Liver (tissue), 8 donors: ENCODE measurements at regions not wholly inside any gene's neighbourhood (a gene's known extent, or its start where the extent isn't known, plus 50 kb on each side); places are given as distances from the start of the nearest gene placed in this dataset.
"Not testable (repeated sequence)": the region's sequence is repeated elsewhere in the genome, so short reads cannot be mapped to it uniquely, and the experiment has no call there.

Experiments
- DNase-seq: peaks from one replicate; pipeline ENCODE4 v3.0.0-alpha.2; 2017; ENCODE audit warnings: low spot score
- H3K27ac ChIP-seq, 2 donors: one replicate each; pipeline ENCODE4 v1.7.0; 2013; ENCODE audit warnings: inconsistent platforms in 2 of 2, low read length in 2 of 2, control low read depth in 1 of 2, low read depth in 1 of 2, mild to moderate bottlenecking in 1 of 2
- H3K27me3 ChIP-seq, 4 donors: one replicate each; pipeline versions ENCODE4 v1.6.1 to v1.7.0; 2013; ENCODE audit warnings: low read length in 3 of 4, inconsistent platforms in 1 of 4, mild to moderate bottlenecking in 1 of 4, moderate library complexity in 1 of 4; ENCODE audit not compliant: control insufficient read depth in 4 of 4, insufficient read depth in 4 of 4
- H3K36me3 ChIP-seq, 4 donors: one replicate each; pipeline versions ENCODE4 v1.6.1 to v1.7.0; 2013; ENCODE audit warnings: low read length in 3 of 4, mild to moderate bottlenecking in 3 of 4, low read depth in 1 of 4, moderate library complexity in 1 of 4; ENCODE audit not compliant: control insufficient read depth in 4 of 4, insufficient read depth in 3 of 4
- H3K4me1 ChIP-seq, 4 donors: one replicate each; pipeline versions ENCODE4 v1.6.1 to v1.7.0; 2013; ENCODE audit warnings: low read length in 3 of 4, mild to moderate bottlenecking in 3 of 4, moderate library complexity in 1 of 4; ENCODE audit not compliant: control insufficient read depth in 4 of 4, insufficient read depth in 4 of 4
- H3K4me3 ChIP-seq, 3 donors: one replicate each; pipeline versions ENCODE4 v1.6.1 to v1.7.0; 2013; ENCODE audit warnings: low read length in 3 of 3, control low read depth in 1 of 3, low read depth in 1 of 3, mild to moderate bottlenecking in 1 of 3
- H3K9ac ChIP-seq, 2 donors: one replicate each; pipeline ENCODE4 v1.7.0; 2013; ENCODE audit warnings: low read length in 2 of 2, mild to moderate bottlenecking in 2 of 2, moderate library complexity in 2 of 2, control low read depth in 1 of 2, low read depth in 1 of 2
- H3K9me3 ChIP-seq, 4 donors: one replicate each; pipeline versions ENCODE4 v1.6.1 to v1.7.0; 2013; ENCODE audit warnings: low read length in 3 of 4; ENCODE audit not compliant: control insufficient read depth in 4 of 4
- CTCF ChIP-seq: fragments of 150-350 bp; IDR thresholded peaks from 2 replicates; pipeline ENCODE4 v1.5.1; 2017; ENCODE audit warnings: improper control_type of control experiment, low read depth, low read length; ENCODE audit not compliant: missing input control
- EGR1 ChIP-seq, 2 donors: IDR thresholded peaks; 2 replicates each; pipeline ENCODE4 v1.6.1; 2016 to 2018; ENCODE audit warnings: antibody characterized with exemption in 2 of 2, low read depth in 2 of 2
- FOXA1 ChIP-seq: IDR thresholded peaks from 2 replicates; pipeline ENCODE4 v1.6.1; 2016; ENCODE audit warnings: antibody characterized with exemption
- FOXA2 ChIP-seq: IDR thresholded peaks from 2 replicates; pipeline ENCODE4 v1.6.1; 2016; ENCODE audit warnings: antibody characterized with exemption
- GABPA ChIP-seq, 2 donors: IDR thresholded peaks in 1 of 2; conservative IDR thresholded peaks in 1 of 2; 2 replicates each; pipeline ENCODE4 v1.6.1; 2016; ENCODE audit warnings: antibody characterized with exemption in 2 of 2, mild to moderate bottlenecking in 1 of 2, moderate library complexity in 1 of 2
- HNF4A ChIP-seq, 2 donors: conservative IDR thresholded peaks; 2 replicates each; pipeline ENCODE4 v1.6.1; 2016; ENCODE audit warnings: antibody characterized with exemption in 2 of 2, mild to moderate bottlenecking in 2 of 2
- HNF4G ChIP-seq: IDR thresholded peaks from 2 replicates; pipeline ENCODE4 v1.6.1; 2016; ENCODE audit warnings: antibody characterized with exemption
- JUND ChIP-seq, 2 donors: IDR thresholded peaks; 2 replicates each; pipeline ENCODE4 v1.6.1; 2016; ENCODE audit warnings: antibody characterized with exemption in 2 of 2
- REST ChIP-seq: IDR thresholded peaks from 2 replicates; pipeline ENCODE4 v1.6.1; 2016; ENCODE audit warnings: antibody characterized with exemption, mild to moderate bottlenecking
- RXRA ChIP-seq, 2 donors: IDR thresholded peaks; 2 replicates each; pipeline ENCODE4 v1.6.1; 2017 to 2018; ENCODE audit warnings: antibody characterized with exemption in 2 of 2, mild to moderate bottlenecking in 1 of 2
- SP1 ChIP-seq: IDR thresholded peaks from 2 replicates; pipeline ENCODE4 v1.6.1; 2018; ENCODE audit warnings: antibody characterized with exemption, mild to moderate bottlenecking
- TAF1 ChIP-seq: conservative IDR thresholded peaks from 2 replicates; pipeline ENCODE4 v1.6.1; 2016; ENCODE audit warnings: antibody characterized with exemption, mild to moderate bottlenecking
- YY1 ChIP-seq: IDR thresholded peaks from 2 replicates; pipeline ENCODE4 v1.6.1; 2016; ENCODE audit warnings: antibody characterized with exemption, mild to moderate bottlenecking
- WGBS: extraction: QIAGEN DNeasy Blood & Tissue Kit; methylation state at CpG from one replicate; pipeline ENCODE4 v1.1.7; 2013; 5-methylcytosine and 5-hydroxymethylcytosine counted together
- TF ChIP-seq, protein P1 (sequence below): IDR thresholded peaks from 2 replicates; pipeline ENCODE4 v1.6.1; 2016; ENCODE audit warnings: antibody characterized with exemption
- TF ChIP-seq, protein P2 (sequence below): IDR thresholded peaks from 2 replicates; pipeline ENCODE4 v1.6.1; 2016; ENCODE audit warnings: antibody characterized with exemption
- donor health status: healthy.
- donor health status: healthy.
- donor health status: healthy.
- donor health status: healthy.
- donor health status: healthy.

- TF ChIP-seq EGR1 (IDR thresholded peaks at IDR 0.05; ENCODE audit: low read depth in 2 of 2) (no peak), GABPA (IDR thresholded peaks at IDR 0.05 in 1 of 2, conservative IDR thresholded peaks at IDR 0.05 in 1 of 2) (no peak)
- TF ChIP-seq, protein P1, sequence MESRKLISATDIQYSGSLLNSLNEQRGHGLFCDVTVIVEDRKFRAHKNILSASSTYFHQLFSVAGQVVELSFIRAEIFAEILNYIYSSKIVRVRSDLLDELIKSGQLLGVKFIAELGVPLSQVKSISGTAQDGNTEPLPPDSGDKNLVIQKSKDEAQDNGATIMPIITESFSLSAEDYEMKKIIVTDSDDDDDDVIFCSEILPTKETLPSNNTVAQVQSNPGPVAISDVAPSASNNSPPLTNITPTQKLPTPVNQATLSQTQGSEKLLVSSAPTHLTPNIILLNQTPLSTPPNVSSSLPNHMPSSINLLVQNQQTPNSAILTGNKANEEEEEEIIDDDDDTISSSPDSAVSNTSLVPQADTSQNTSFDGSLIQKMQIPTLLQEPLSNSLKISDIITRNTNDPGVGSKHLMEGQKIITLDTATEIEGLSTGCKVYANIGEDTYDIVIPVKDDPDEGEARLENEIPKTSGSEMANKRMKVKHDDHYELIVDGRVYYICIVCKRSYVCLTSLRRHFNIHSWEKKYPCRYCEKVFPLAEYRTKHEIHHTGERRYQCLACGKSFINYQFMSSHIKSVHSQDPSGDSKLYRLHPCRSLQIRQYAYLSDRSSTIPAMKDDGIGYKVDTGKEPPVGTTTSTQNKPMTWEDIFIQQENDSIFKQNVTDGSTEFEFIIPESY = no peak
Observed at GRCh38 chr5:91291628-91292569, 91.2 kb downstream of the ARRDC3 start (continued).

- Histone ChIP-seq H3K4me3 (no peak overlapping the region), H3K27me3 (no peaks in the 10 kb centered on the region), H3K36me3 (no peaks in the 10 kb centered on the region), H3K9ac (no peak overlapping the region), H3K27ac (no peak overlapping the region), H3K9me3 (no peaks in the 10 kb centered on the region), H3K4me1 (no peaks in the 10 kb centered on the region)
- no peak for DNase-seq
- 77% methylated on average over 3 of the region's 3 CpGs for WGBS
- TF ChIP-seq REST (no peak), SP1 (no peak), HNF4G (no peak), FOXA1 (no peak), EGR1 (IDR thresholded peaks at IDR 0.05; ENCODE audit: low read depth in 2 of 2) (no peak), HNF4A (conservative IDR thresholded peaks at IDR 0.05) (no peak), JUND (IDR thresholded peaks at IDR 0.05) (no peak), RXRA (IDR thresholded peaks at IDR 0.05) (no peak), TAF1 (no peak), CTCF (no peak), YY1 (no peak), GABPA (IDR thresholded peaks at IDR 0.05 in 1 of 2, conservative IDR thresholded peaks at IDR 0.05 in 1 of 2) (no peak), FOXA2 (no peak)
- TF ChIP-seq, protein P1 = no peak
- TF ChIP-seq, protein P2, sequence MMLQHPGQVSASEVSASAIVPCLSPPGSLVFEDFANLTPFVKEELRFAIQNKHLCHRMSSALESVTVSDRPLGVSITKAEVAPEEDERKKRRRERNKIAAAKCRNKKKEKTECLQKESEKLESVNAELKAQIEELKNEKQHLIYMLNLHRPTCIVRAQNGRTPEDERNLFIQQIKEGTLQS = no peak
Observed at GRCh38 chr5:91288118-91288916, 94.8 kb downstream of the ARRDC3 start.

DNA sequence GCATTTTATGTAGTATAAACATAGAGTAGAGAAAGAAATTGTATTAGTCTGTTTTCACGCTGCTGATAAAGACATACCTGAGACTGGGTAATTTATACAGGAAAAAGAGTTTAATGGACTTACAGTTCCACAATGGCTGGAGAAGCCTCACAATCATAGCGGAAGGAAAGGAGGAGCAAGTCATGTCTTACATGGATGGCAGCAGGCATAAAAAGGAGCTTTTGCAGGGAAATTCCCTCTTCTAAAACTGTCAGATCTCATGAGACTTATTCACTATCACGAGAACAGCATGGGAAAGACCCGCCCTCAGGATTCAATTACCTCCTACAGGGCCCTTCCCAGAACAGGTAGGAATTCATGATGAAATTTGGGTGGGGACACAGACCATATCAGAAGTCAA is 98.1 kb downstream of the ARRDC3 start:
- not testable (repeated sequence) for H3K9ac ChIP-seq, DNase-seq, H3K9me3 ChIP-seq, H3K4me3 ChIP-seq, H3K27me3 ChIP-seq, H3K4me1 ChIP-seq, H3K36me3 ChIP-seq, H3K27ac ChIP-seq
- 91% methylated on average over 4 of the region's 4 CpGs for WGBS
